Endometrium (tissue), 2 donors: ENCODE measurements at regions not wholly inside any gene's neighbourhood (a gene's known extent, or its start where the extent isn't known, plus 50 kb on each side); places are given as distances from the start of the nearest gene placed in this dataset.
"Not testable (repeated sequence)": the region's sequence is repeated elsewhere in the genome, so short reads cannot be mapped to it uniquely, and the experiment has no call there.

ENCODE experiments used
- FAIRE-seq: peaks from 2 replicates; lab custom pipeline; 2012; peaks lifted over from hg19 to GRCh38; lab: Jason Lieb, UNC
- donor health status: control.
- donor health status: control.

DNA sequence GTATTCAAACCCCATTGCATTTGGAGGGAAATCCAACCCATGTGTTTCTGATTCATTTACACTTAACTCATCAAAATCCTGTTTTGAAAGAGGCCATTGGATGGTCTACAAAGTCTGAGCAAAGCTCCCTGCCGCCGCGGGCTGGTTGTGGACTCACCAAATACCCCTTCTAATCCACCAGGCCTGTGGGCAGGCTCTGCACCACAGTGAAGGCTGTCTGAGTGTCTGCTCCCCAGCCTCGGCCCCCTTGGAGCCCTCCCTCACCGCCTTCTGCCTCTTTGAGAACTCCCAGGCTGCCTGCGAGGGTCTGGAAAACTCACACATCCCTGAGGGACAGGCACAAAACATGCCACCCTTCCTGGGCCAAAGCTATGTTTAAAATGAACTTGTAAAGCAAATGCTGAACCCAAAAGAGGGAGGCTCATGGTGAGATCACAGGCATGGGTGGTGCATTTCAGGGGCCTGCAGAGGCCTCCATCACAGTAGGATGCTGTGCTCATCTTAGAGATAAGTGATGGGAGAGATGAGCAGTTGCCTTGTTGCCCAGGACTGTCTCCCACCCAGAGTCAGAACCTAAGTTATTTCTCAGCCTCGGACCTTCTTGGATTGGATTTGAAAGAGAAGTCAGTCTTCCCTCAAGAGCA lies 225.0 kb downstream of the CYP26B1 start:
- no peak for FAIRE-seq

- FAIRE-seq, result no peak
Measured at GRCh38 chr2:71922091-71922490, 225.6 kb downstream of the CYP26B1 start.

DNA sequence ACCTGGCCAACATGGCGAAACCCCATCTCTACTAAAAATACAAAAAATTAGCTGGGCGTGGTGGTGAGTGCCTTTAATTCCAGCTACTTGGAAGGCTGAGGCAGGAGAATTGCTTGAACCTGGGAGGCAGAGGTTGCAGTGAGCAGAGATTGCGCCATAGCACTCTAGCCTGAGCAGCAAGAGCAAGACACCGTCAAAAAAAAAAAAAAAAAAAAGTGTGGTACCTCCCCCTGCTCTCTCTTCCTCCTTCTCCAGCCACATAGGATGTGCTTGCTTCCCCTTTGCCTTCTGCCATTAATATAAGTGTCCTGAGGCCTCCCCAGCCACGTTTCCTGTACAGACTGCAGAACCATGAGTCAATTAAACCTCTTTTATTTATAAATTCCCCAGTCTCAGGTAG lies 226.8 kb downstream of the CYP26B1 start:
- not testable (repeated sequence) for FAIRE-seq

DNA sequence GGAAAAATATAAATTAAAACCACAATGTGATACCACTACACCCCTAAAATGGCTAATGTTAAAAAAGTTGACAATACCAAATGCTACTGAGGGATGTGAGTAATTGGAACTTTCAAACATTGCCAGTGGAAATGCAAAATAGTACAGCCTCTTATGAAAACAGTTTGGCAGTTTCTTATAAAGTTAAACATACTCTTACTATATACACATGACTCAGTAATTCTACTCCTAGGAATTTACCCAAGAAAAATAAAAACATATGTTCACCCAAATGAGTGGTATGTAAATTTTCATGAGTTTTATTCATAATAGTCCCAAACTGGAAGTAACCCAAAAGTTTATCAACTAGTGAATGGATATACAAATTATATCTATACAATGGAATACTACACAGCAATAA lies 228.0 kb downstream of the CYP26B1 start:
- no peak for FAIRE-seq

DNA sequence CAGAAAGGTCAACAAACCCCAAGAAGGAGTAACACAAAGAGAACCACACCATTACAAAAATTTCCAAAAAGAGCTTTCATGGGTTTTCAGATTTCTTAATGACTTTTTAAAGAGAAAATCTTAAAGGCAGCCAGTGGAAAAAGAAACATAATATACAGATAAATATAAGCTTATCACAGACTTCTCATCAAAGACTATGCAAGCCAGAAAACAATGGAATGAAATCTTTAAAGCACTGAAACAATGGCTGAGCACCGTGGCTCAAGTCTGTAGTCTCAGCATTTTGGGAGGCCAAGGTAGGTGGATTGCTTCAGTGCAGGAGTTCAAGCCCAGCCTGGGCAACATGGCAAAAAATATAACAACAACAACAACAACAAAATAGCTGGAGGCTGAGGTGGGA lies 237.4 kb downstream of the CYP26B1 start:
- no peak for FAIRE-seq

GRCh38 chr2:71908798-71909197 lies 238.9 kb downstream of the CYP26B1 start:
- FAIRE-seq, result no peak

DNA sequence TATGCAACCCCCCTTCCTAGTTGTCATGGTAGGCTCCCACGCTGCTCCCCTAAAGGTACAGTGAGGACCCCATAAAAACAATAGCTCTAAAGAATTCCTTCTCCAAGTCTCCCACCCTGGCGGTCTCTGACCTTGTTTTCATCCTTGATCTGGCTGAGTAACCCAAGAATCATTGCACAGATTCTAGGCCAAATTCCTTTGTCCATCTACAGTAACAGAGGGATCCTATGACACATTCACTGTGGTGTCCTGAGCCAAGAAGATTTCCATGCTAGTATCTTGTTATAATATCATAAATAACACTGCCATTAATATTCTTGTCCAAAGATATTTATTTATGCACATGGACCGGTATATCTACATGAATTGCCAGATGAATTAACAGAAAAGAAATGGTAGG lies 240.2 kb downstream of the CYP26B1 start:
- no peak for FAIRE-seq

- FAIRE-seq, result no peak
Measured at GRCh38 chr2:71906357-71906973, 241.2 kb downstream of the CYP26B1 start.

DNA sequence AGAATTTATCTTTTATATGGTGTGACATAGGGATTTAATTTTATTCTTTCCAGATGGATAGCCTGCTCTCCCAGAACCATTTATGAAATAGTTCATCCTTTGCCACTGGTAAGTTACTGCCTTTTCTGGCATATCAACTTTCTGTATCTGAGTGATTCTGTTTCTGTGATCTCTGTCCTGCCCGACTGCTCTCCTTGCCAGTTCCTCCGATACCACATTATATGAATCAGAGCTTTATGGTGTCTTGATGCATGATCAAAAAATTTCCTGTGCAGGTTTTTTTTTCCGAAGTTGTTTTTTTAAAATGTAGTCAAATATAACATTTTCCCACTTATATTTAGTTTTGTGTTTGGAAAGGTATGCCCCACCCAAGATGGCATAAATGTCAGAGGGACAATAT lies 242.5 kb downstream of the CYP26B1 start:
- FAIRE-seq, result no peak

DNA sequence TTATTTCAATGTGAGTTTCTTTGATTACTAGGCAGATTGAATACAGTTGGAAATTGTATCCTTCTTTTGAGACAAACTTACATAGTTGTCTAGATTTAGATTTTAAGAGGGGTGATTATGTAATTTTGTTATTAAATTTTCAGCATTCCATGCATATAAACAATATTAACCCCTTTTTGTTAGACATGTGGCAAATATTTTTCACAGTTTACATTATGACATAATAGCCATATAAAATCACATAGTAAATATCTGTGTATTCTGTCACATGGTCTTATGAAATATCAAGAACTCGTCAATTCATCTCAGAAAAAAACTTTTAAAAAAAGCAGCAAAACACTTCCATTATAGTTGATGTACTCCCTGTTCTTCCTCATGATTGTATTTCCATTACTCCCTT lies 243.8 kb downstream of the CYP26B1 start:
- no peak for FAIRE-seq

GRCh38 chr2:71901466-71901865 lies 246.2 kb downstream of the CYP26B1 start:
- no peak for FAIRE-seq

- FAIRE-seq, result no peak
Measured at GRCh38 chr2:71898851-71899681, 248.6 kb downstream of the CYP26B1 start.

DNA sequence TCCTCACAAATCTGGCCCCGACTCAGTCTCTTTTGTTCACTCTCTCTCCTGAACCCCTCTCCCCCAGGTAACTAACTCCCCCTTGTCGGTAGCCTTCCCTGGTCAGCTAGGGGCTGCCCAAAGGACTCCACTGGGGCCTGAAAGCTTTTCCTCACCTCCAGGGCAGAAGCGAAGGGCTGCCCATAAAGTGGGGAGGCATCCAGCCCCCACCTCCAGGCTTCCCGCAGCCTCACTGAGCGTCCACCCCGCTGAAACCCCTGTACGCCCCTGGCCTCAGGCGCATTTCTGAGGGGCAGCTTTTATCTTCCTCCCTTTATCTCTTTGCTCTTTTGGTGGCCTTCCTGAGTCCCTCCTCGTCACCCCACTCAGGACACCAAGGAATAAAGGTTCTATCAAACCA lies 249.3 kb downstream of the CYP26B1 start:
- FAIRE-seq, result no peak

GRCh38 chr2:71897836-71898235 lies 249.8 kb downstream of the CYP26B1 start:
- FAIRE-seq, result no peak

GRCh38 chr2:71897137-71897480 lies 250.6 kb downstream of the CYP26B1 start:
- no peak for FAIRE-seq

DNA sequence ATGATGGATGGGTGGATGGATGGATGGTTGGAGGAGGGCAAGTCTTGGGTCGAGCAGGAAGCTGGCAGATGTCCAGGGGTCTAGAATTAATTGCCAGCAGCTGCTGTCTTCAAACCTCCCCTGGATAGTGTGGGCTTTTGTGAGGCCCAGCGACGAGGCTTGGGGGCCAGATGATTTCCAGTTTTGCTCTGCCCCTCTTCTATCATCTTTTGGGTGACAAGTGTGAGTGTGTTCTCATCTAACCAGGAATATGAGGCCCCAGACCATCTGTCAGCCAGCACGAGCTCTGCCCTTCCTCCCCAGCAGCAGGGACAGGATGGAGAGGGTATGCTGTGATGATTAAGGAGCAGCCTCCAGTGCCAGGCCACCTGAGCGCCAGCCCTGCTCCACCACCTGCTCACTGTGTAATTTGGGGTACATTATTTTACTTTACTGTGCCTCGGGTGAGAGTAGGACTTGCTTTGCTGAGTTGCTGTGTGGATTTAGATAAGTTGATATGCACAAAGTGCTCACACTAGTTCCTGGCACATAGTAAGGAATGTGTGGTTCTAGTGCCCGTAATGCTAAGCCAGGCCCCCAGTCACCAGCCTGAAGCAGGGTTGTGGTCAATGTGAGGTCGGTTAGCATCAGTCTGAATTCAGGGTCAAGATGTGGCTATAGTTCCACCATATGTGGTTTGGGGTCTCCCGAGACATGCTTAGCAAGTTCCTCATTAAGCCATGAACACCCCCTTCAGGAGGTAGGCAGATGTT lies 251.1 kb downstream of the CYP26B1 start:
- FAIRE-seq, result no peak

DNA sequence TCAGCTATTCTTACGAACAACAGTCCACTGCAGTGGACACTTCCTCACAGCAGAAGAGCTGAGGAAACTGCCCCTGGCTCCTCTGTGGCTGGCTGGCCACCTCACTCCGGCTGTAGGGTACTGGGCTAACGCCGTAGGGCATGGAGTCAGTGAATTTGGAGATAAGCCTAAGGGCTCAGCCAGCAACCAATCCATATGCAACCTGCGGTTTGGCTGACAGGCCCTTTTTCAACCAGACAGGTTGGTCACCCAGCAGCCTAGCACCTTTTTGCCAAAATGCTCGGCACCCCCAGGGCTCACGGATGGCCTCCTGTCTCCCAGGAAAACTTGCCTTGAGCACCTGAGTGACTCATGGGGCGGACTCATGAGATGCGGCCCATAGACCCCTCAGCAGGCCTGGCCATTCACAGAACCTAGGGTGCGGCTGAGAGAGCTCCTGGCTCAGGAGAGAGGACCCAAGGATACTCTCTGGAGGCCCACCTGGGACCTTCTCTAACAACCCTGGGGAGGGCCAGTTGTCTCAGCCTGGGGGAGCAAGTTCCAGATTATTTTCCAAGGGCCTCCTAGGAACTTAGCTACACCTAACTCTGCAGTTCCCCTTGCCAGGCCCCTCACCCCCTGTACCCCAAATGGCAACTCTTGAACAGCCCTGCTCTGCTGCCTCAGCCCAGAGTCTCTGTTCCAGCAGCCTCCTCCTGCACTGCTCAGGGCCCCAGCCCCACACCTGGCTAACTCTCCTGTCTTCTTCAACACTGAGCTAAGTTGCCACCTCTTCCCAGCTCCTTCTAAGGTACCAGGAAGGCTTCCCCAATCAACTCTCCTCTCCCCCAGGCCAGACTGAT lies 252.1 kb downstream of the CYP26B1 start:
- no peak for FAIRE-seq

DNA sequence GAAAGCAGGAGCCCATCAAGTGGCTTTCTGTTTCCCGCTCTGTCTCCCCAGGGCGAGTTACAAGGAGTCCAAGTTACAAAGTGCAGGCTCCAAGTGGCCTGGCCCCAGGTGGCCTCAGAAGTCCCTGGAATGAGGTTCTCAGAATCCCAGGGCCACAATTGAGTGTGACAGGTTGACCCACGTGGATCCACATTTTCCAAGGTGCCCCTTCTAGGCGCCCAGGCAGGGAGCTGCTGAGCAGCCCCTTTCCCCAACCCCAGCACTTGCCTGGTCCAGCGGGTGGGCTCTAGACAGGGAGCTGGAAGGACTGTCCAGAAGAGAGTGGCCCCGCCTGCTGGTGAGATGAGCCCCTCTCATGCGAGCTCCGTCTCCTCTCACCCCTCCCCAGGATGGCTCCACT lies 253.4 kb downstream of the CYP26B1 start:
- no peak for FAIRE-seq

GRCh38 chr2:71893646-71894045 lies 254.0 kb downstream of the CYP26B1 start:
- no peak for FAIRE-seq

DNA sequence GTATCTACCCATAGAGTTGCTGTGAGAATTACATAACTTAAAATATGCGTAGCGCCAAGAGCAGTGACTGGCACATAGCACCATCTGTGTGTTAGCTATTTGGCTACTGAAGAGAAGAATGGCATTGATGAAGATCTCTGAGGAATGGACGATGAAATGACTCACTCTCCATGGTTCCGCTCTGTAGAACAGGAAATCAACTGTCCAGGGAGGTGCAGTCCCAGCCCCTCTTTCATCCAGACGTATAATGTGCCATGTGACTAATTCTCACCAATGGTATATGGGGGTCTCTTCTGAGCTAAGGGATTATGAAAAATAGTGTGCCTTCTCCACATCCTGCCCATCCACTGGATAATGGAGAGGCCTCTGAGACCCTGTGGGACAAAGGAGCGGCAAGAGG lies 254.8 kb downstream of the CYP26B1 start:
- FAIRE-seq, result no peak

DNA sequence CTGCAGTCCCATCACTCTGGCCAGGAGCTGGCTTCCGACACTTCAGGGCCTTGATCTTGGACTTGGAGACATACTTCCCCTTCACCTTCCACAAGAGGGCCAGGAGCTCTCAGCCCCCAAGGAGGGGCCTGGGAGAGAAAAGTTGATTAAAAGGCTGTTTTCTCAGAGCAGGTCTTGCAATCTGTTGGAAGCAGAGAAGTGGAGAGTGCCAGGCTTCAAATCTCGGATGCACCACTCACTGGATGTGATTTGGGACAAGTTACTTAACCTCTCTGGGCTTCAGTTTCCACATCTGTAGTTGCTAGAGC lies 255.3 kb downstream of the CYP26B1 start:
- no peak for FAIRE-seq
